K562 (cell line): ENCODE measurements at regions not wholly inside any gene's neighbourhood (a gene's known extent, or its start where the extent isn't known, plus 50 kb on each side); places are given as distances from the start of the nearest gene placed in this dataset. TPM values are rescaled to one million over a fixed set of nuclear protein-coding genes. Genes with fewer than 3 reads are reported as not detected.

Experiments used
- small RNA-seq: library from RNA; depleted of rRNA; stranded (forward); fragments of <200 nt; gene quantifications from one replicate; pipeline ENCODE3, GENCODE V24; 2014

Small RNA genes lying in the stretch of these regions (small RNA-seq; reads per million reads assigned to genes)
- gene RN7SL435P = not detected
